HepG2 (cell line): ENCODE measurements at regions not wholly inside any gene's neighbourhood (a gene's known extent, or its start where the extent isn't known, plus 50 kb on each side); places are given as distances from the start of the nearest gene placed in this dataset.

ENCODE experiments used
- ATAC-seq: fragments of 200-7000 bp; cut with Tn5 transposase; 3 replicates; pipeline ENCODE4 v1.9.1; 2020; ENCODE audit warnings: mild to moderate bottlenecking, moderate library complexity
- BruUV-seq: library from RNA; stranded (reverse); fragments of 400-500 nt; replicated peaks from 2 replicates; lab custom pipeline; 2021; lab: Mats Ljungman, UMichigan
- CTCF ChIA-PET: fragments of 300-600 bp; formaldehyde crosslinking; extraction: SDS; loops from one replicate; lab custom pipeline; 2021; ENCODE audit warnings: low total read pairs, inconsistent platforms, low intra/inter-chr PET ratio; lab: Yijun Ruan, JAX
- POLR2A ChIA-PET: fragments of 350-600 bp; sonication (Branson Sonifier 250); formaldehyde crosslinking; loops from one replicate; lab custom pipeline; 2020; ENCODE audit warnings: antibody characterized with exemption, inconsistent platforms; lab: Yijun Ruan, JAX
- DNase-seq: peaks from one replicate; pipeline ENCODE4 v3.0.0-alpha.2; 2015; ENCODE audit warnings: low spot score
- FAIRE-seq: peaks from 3 replicates; lab custom pipeline; 2011; peaks lifted over from hg19 to GRCh38; lab: Jason Lieb, UNC
- H2AFZ ChIP-seq: one replicate; pipeline ENCODE4 v1.6.1; 2011; ENCODE audit warnings: low read length, inconsistent platforms
- H3K27ac ChIP-seq: fragments of 300-600 bp; 3 replicates; pipeline ENCODE4 v1.8.0; 2011; ENCODE audit warnings: mixed run types, mild to moderate bottlenecking, mixed read lengths, low read length, inconsistent platforms; ENCODE audit not compliant: insufficient read depth; ENCODE audit errors: extremely low read length
- H3K27me3 ChIP-seq, 2 experiments: fragments of 200-600 bp in 1 of 2; 2 replicates in 1 of 2; 3 replicates in 1 of 2; pipeline versions ENCODE4 v1.6.0 to v1.8.0; 2011; ENCODE audit warnings: low read length in 2 of 2, mild to moderate bottlenecking in 2 of 2, moderate library complexity in 2 of 2, inconsistent platforms in 1 of 2; ENCODE audit not compliant: insufficient read depth in 2 of 2, control insufficient read depth in 1 of 2
- H3K36me3 ChIP-seq, 2 experiments: fragments of 200-600 bp in 1 of 2; replicated peaks in 1 of 2; 2 replicates in 1 of 2; 3 replicates in 1 of 2; pipeline versions ENCODE4 v1.5.1 to v1.8.0; 2011; ENCODE audit warnings: low read length in 2 of 2, inconsistent platforms in 1 of 2; ENCODE audit not compliant: insufficient read depth in 2 of 2, control insufficient read depth in 1 of 2
- H3K4me1 ChIP-seq: 2 replicates; pipeline ENCODE4 v1.5.1; 2012; ENCODE audit warnings: low read length, inconsistent platforms; ENCODE audit not compliant: insufficient read depth
- H3K4me2 ChIP-seq: 2 replicates; pipeline ENCODE4 v1.6.0; 2011; ENCODE audit warnings: low read depth, low read length, inconsistent platforms
- H3K4me3 ChIP-seq, 3 experiments: fragments of 200-600 bp in 1 of 3; sonication (generic), shearing (Covaris generic) in 1 of 3; replicated peaks in 1 of 3; 2 replicates each; pipeline ENCODE4 v1.5.1; 2011 to 2016; ENCODE audit warnings: low read length in 3 of 3, inconsistent platforms in 2 of 3, low read depth in 2 of 3, mild to moderate bottlenecking in 2 of 3, control low read depth in 1 of 3, mixed read lengths in 1 of 3; ENCODE audit not compliant: insufficient read depth in 1 of 3
- H3K79me2 ChIP-seq: one replicate; pipeline ENCODE4 v1.6.1; 2011; ENCODE audit warnings: low read length, inconsistent platforms; ENCODE audit not compliant: insufficient read depth
- H3K9ac ChIP-seq: 2 replicates; pipeline ENCODE4 v1.6.0; 2011; ENCODE audit warnings: mild to moderate bottlenecking, low read depth, low read length, inconsistent platforms; ENCODE audit not compliant: insufficient read depth
- H3K9me3 ChIP-seq: 2 replicates; pipeline ENCODE4 v1.5.1; 2012; ENCODE audit warnings: mild to moderate bottlenecking, low read length
- H4K20me1 ChIP-seq: 2 replicates; pipeline ENCODE4 v1.6.0; 2011; ENCODE audit warnings: inconsistent platforms, mild to moderate bottlenecking, low read length, moderate library complexity; ENCODE audit not compliant: insufficient read depth
- ASH2L ChIP-seq: fragments of 300-600, 200-600 bp; sonication (generic); IDR thresholded peaks from 2 replicates; pipeline ENCODE4 v1.7.0; 2017; ENCODE audit warnings: low read depth, mild to moderate bottlenecking, moderate library complexity, mixed read lengths, low read length; ENCODE audit not compliant: insufficient read length
- ATAD3A ChIP-seq: sonication (generic); formaldehyde crosslinking; IDR thresholded peaks from 2 replicates; pipeline ENCODE4 v1.4.0; 2020; ENCODE audit warnings: missing genetic modification reagents
- HNRNPL ChIP-seq: fragments of 200-400 bp; formaldehyde crosslinking; IDR thresholded peaks from 2 replicates; pipeline ENCODE4 v1.6.1; 2017; ENCODE audit warnings: mild to moderate bottlenecking, low read depth, low read length
- IKZF5 ChIP-seq: IDR thresholded peaks from 2 replicates; pipeline ENCODE4 v1.6.1; 2018; ENCODE audit warnings: missing genetic modification reagents, mild to moderate bottlenecking, missing compliant biosample characterization
- SPEN ChIP-seq: sonication (generic); formaldehyde crosslinking; IDR thresholded peaks from 2 replicates; pipeline ENCODE4 v1.5.1; 2020; ENCODE audit warnings: low read depth, mild to moderate bottlenecking, missing genetic modification reagents
- ZNF18 ChIP-seq: sonication (generic); formaldehyde crosslinking; IDR thresholded peaks from 2 replicates; pipeline ENCODE4 v1.8.0; 2022; ENCODE audit warnings: mild to moderate bottlenecking, missing genetic modification reagents; ENCODE audit not compliant: insufficient replicate concordance
- ZNF790 ChIP-seq: sonication (generic); formaldehyde crosslinking; IDR thresholded peaks from 2 replicates; pipeline ENCODE4 v1.8.0; 2022; ENCODE audit warnings: missing genetic modification reagents, mild to moderate bottlenecking, borderline replicate concordance
- WGBS: methylation state at CpG from one replicate; pipeline ENCODE4 v1.1.6; 2017; ENCODE audit warnings: low lambda C conversion rate; 5-methylcytosine and 5-hydroxymethylcytosine counted together
- in situ Hi-C: cut with HindIII; loops from 2 replicates; pipeline ENCODE4 v1.10.0; 2017; ENCODE audit warnings: low pct_unique_long_range_greater_than_20kb; ENCODE audit not compliant: extremely low pct_ligation_motif_present
- intact Hi-C: fragments of 100-400 bp; cut with micrococcal nuclease; formaldehyde crosslinking; loops from one replicate; pipeline ENCODE4 v1.10.0; 2022; ENCODE audit not compliant: unreplicated experiment

- in situ Hi-C loops (no loop called here), intact Hi-C loops (no loop called here)
- peaks cover 16% of the 10 kb centered on the region for H3K4me1 ChIP-seq
- H3K79me2 ChIP-seq = no peaks in the 10 kb centered on the region
- H4K20me1 ChIP-seq = no peaks in the 10 kb centered on the region
- H3K4me2 ChIP-seq = no peak overlapping the region
- H3K36me3 ChIP-seq = no peaks in the 10 kb centered on the region
- H3K9ac ChIP-seq = no peak overlapping the region
- H3K27me3 ChIP-seq = 0 out of 5 replicates have a peak, but pooled peaks cover 0 to 3% of the 10 kb centered on the region in 2 experiments
- H3K27ac ChIP-seq = no peak overlapping the region
- 44% methylated on average over 12 of the region's 12 CpGs for WGBS
- ChIA-PET POLR2A (no interaction called here), CTCF (no interaction called here)
- BruUV-seq = no TSS peak
- ATAC-seq = peak; percentile 79
- no peak overlapping the region for H3K4me3 ChIP-seq
- no peak for FAIRE-seq
- H3K9me3 ChIP-seq = peaks cover 6% of the 10 kb centered on the region
- TF ChIP-seq ATAD3A (no peak), HNRNPL (no peak), ZNF18 (no peak), ASH2L (no peak), ZNF790 (CRISPR knock-in tag) (no peak), IKZF5 (CRISPR knock-in tag) (no peak), SPEN (CRISPR knock-in tag) (no peak)
- no peak for DNase-seq
- H2AFZ ChIP-seq = no peak overlapping the region
These were observed 158.5 kb upstream of the ARID1B start for GRCh38 chr6:156618600-156619205.
